Stimulated activated CD8-positive, alpha-beta memory T cell treated with anti-CD3 and anti-CD28 coated beads, Interleukin-12 subunit alpha, Interleukin-12 subunit beta, amount 100 ng/mL, for 24 hours (primary cell): ENCODE measurements at regions not wholly inside any gene's neighbourhood (a gene's known extent, or its start where the extent isn't known, plus 50 kb on each side); places are given as distances from the start of the nearest gene placed in this dataset.

Source experiments
- DNase-seq: peaks from one replicate; pipeline ENCODE4 v3.0.0-alpha.2; 2020; ENCODE audit errors: extremely low read depth

DNA sequence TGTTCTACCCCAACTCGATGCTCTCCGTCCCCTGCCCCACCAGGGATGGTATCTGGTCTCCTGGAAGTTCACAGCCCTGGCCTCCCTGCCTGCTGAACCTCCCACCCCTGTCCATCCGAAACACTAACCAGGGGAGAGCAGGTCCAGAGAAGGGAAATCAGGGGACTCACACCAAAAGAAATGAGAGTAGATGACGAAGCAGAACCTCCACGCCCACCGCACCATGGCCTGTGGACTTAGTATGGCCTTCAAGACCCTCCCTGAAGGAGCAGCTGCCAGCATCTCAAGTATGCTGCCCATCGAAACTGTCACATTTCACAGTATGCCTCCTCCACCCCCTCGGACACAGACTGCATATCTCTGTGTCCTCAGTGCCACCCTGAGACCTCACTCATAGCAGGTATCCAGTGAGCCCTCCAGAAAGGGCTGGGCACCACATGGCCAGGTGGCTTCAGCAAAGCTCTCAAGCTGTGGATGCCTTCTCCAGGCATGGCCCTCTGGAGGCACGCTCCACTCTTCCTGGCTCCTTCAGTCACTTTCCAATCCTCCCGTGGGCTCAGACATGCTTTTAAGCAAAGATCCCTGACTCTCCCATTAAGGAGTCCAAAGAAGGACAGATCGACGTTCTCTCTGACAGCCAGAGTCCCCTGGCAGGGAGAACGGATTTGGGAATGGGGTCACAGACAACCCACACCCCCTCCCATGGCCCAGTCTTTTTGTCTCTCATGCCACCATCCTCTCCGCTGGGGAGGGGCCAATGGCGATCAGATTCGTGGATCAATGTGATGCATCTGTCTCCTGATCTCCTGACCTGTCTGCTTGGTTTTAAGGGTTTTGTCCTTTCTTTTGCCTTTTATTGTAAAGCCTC, 158.4 kb downstream of the ANKRD60 start:
- DNase-seq, result no peak

DNA sequence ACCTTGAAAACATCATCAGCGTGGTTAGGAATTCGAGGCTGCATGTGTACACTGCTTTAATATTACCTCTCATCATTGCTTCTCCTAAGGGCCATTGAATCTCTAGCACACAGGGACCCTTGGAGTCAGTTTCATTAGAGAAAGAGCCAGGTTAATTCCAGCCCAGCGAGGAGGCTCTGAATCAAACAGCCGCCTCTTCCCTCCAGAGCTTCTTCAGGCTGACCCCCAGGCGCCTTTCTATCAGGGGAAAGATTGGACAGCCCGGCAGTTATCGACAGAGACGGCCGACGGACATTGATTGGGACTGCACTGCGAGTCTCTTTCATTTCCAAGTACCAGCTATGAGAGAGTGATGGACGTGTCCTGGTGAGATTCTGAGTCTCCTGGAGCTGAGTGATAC, 159.2 kb downstream of the ANKRD60 start:
- no peak for DNase-seq

DNA sequence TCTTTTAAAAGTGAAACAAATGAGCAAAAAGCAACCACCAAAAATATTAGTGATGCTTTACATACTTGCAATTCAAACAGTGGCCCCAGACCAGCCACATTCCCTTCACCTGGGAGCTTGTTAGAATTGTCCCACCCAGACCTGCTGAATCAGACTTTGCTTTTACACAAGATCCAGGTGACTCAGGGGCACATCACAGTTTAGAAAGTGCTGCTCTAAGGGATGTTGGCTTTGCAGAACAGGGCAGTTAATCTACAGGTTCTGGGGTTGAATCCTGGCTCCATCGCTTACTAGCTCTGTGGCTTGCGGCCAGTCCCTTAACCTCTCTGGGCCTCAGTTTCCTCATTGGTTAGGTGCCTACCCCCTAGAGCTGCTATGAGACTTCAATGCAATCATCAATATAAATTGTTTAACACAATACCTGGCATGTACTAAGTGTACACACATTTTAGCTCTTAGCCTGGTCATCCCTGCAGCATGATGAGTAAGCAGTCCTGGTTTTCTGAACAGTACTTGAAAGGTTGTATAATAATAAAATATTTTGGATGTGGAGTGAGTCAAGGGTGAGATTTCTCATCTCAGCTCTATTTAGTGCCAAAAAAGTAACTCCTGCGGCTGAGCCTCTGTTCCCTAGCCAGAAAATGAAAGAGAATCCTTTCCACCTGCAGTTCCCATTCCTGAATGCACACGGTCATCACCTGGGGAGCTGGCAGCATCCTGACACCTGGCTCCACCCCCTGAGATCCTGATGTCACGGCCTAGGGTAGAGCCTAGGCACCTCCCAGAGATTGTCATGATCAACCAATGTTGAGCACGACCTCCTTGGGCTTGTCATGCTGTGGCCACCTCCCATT, 162.7 kb downstream of the ANKRD60 start:
- DNase-seq, result no peak

DNA sequence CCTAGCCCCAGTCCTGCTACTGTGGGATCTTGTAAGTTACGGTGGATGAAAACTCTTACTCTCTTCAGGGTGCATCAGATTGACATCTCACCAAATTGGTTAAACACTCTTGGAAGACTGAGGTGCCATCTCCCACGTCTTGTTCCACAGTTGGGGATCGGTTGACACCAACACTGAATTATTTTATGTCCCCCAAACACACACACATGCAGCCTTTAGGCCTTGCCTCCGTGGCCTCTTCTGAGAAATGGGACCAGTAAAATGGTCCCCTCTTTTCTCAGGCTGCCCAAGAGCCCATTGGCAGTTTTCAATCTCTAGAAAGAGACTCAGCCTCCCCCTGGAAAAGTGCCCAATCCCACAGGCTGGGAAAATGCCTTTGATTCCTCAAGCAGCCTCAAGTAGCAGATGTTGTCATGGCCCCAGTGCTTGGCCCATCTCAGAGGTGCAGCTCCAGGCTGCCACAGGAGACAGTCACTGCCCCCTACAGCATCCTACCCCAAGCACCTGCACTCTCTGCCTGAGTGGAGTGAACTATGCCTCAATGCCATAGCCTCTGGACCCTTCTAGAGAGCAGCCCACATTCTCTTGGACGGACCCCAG, 163.9 kb downstream of the ANKRD60 start:
- DNase-seq, result no peak

DNA sequence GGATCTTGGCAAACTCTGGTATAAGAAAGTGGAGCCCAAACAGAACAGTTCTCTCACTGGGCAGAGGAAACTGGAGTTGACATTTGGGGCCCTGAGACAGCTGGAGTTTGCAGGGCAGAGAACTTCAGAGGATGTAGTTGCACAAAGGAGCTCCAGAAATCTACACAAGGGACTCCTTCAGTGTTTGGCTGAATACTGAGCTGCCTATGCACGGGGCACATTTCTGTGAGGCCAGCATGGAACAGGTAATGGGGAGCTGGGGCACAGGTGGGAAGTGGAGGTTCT, 169.3 kb downstream of the ANKRD60 start:
- DNase-seq, result no peak

DNA sequence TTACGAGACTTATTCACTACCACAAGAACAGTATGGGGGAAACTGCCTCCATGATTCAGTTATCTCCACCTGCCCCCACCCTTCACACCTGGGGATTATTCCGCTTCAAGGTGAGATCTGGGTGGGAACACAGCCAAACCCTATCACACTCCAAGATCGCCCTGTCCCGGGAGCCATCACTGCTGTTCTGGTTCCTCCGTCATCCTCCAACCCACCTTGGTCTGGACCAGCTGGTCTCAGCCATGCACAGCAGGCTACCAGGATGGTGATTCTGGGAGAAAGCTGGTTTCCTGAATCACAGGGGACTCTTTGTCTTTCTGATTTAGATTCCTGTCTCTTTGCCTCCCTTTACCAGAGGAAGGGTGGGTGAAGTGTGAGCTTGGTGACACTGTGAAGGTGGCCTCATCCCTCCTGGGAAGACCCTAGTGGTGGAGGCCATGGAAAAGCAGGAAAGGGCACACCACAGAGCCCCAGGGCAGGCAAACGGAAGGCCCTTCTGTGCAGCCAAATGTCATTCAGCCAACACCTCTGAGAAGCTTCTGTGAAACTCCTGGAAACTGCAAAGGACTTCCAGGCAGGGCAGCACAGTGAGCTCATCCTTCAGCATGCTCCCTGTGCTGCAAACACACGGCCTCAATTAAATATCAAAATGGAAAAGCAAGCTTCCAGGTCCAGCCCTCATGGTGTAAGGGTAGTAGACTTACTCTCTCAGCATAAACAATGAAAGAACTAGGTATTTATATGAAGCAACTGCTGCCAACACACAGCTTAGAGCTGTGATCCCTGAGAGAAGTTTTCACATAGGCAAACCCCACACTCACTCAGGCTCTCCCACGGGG, 169.8 kb downstream of the ANKRD60 start:
- no peak for DNase-seq

DNA sequence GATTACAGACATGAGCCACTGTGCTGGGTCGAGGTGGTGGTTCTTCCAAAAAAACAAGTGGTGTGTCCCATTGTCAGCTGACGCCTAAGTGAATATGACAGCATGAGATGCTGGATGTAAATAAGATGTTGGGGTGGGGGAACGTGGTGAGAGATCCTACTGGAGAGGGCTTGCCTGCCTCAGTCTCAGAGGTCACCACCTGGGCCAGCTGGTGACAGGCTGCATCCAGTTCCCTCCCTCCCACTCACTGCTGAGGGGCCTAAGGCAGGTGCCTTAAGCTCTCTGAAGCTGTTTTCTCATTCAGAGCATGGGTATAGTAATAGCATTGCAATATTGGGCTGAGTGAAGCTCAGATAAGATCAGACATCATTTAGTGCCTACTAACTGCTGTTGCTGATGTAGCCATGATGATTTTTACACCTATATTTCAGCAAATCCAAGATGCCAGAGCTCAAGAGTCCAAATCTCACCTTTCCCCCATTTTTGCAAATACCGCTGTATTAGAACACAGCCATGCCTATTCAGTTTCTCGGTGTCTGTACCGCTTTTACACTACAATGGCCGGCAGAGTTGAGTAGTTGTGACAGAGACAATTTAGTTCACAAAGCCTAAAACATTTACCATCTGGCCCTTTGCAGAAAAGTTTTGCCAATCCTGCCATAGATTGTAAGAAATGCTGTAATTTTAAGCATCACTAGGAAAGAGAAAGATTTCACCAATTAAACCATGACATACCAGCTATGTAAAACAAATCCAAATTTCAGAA, 171.3 kb downstream of the ANKRD60 start:
- no peak for DNase-seq

DNA sequence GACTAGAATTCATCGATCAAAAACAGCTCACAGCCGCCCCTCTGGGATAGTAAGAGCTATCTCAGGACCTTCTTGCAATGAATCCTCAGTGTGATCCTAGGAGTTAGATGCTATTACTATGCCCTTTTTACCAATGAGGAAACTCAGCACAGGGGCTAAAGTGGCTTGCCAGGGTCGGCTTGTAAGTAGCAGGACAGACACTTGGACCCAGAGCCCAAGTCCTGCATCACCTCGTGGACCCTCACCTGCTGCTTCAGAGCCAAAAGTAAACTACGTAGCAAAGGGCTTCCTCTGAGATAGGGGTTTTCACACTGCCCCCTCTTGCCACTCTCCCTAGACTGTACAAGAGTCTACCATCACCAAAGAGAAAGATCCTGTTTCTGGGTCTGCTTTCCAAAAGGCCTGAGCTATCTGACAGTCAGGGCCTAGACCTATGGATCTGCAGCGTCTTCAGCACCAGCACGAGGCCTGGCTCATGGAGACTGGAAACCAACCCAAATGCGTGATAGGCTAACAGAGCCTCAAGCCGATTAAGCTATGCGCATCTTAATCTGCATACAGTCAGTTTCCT, 172.3 kb downstream of the ANKRD60 start:
- DNase-seq, result no peak

DNA sequence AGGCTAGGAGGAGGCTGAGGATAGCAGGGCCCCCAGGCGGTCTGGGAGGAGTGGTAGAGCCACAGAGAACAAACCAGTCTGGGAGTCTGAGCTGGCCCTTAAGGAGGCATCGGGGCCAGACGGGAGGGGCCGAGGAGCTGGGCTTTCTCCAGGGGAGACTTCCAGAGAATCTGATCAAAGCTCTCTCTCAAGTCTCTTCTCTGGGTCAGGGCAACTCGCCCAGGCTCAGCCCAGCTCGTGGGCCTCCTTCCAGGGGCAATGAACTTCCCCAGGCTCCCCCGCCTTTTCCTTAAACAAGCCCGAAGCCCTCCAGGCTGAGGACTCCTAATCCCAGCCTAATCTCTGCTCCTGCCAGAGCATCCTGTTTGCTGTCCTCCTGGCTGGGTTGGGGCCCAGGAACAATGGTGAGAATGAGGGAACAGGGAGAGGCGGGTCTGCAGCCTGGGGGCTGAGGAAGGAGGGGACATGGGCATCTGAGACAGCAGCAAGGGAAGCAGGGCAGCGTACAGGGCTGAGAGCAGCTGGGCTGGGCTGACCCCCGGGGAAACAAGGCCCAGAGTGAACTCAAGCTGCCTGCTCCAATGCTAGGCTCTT, 173.6 kb downstream of the ANKRD60 start:
- no peak for DNase-seq

DNA sequence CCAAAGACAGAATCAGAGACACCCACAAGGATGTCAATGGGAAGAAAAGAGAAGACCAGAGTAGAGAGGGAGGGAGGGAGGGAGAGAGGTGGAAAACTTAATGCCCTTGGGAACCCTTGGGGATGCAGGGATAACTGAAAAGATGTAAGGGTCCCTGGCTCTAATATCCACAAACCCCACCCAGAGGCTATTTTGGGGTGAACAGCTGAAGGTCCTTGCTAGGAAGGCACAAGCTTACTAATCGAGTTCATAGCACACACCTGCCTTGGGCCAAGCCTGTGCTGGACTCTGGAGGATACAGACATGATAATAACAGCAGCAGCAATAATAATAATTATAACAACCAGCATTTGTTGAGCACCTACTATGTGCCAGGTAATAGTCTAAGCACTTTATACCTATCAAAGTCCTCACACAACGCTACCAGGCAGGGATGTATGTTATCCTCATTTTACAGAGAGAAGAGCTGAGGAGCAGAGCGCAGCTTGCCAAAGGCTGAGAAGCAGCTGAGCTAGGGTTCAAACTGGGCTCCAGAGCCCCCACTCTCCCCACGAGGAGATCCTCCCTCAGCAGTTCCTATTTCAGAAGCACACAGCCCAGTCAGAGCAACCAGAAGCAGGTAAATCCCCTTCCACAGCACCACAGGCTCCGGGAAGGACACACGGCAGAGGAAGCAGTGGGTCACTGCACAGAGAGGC, 174.2 kb downstream of the ANKRD60 start:
- DNase-seq, result no peak

DNA sequence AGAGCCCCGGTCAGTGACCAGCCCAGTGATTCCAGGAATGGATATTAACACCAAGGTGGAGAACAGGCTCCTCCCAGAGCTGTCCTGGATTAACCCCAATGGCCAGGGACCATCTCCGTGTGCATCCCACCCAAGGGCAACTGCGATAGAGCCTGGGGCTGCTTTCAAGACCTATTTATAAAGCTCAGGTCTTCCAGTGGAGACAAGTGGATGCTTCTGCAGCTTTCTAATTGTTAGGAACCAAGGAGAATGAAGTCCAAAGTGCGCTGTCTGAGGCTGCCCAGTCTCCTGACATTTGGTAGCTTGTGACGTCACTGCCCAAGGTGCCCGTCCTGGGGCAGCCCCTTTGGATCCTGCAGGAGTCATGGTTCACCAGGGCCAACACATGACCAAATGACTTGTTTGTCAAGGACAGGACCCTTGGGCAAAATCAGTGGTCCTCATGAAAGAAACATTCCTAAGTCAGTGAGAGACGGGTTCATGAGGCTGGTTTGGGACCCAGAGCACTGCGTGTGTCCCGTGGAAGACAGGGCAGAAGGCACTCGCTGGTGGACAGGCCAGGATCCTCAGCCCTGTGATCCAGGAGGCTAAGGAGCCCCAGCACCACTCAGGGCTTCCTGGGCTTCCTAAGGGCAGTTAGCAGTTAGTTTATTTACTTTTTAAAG, 174.9 kb downstream of the ANKRD60 start:
- DNase-seq, result no peak

DNA sequence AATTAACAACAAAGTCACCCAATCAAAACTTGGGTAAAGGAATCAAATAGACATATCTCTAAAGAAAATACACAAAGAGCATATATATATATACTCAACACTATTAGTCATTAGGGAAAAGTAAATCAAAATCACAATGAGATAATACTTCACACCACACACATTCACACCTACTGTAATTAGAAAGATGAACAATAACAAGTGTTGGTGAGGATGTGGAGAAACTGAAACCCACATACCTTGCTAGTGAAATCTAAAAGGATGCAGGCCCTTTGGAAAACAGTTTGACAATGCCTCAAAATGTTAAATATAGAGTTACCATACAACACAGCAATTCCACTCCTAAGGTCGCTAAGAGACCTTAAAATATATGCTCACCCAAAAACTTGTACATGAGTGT, 177.1 kb downstream of the ANKRD60 start:
- no peak for DNase-seq

DNA sequence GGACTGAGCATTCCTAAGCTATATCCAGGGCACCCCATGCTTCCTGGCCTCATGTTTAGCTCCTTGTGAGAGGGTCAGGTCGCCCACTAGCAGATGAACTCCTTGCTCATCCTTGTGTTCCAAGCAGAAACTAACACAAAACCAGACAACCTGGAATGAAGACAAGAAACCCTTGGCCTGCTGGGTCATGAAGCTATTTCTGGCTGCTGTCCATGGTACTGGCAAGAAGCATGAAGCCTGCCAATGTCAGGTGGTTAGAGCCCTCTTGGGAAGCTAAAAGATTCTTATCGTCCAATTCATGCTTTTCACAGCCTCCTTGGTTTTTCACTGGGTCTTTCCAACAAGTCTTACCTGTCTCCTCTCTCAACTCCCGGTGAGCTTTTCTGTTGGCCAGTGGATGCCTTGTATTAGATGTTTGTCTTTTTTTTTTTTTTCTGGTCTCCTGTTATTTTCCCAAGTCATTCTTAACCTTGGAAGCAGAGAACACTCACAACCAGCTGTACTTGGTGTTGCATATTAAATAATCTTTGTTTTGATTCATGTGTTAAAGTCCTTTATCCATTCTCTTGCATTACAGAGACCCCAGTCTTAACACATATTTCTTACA, 180.3 kb downstream of the ANKRD60 start:
- no peak for DNase-seq

DNA sequence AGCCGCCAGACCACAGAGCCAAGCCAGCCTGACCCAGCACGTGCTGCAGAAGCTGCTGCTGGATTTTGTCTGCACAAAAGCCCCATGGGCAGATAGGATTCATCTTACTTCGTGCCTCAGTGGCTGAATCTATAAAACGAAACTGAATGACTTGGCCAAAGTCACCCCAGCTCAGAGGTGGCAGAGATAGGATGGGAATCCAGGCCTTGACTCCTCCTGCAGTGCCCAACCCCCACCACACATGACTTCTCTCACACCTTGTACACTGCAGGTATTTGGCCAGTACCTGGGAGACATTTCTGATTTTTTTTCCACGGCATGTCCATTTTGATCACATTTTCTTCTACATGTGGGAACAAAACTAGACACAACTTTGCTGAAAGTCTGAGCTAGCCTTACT, 182.1 kb downstream of the ANKRD60 start:
- no peak for DNase-seq

DNA sequence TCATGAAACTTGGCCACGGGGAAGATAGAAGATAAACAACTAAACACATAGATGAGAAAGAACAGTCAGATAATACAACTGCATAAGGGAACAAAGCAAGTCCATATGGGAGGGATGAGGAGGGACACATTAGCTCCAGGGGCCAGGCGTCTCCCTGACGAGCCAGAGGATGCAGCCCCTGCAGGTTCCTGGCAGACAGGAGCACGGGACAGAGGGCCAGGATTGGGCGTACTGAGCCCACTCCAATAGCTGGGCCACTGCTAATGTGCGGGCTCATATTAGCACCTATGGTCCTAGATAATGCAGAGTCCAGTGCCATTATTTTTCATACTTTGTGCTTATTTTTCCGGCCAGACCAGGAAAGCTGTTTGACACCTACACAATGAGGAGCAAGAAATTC, 182.9 kb downstream of the ANKRD60 start:
- no peak for DNase-seq

DNA sequence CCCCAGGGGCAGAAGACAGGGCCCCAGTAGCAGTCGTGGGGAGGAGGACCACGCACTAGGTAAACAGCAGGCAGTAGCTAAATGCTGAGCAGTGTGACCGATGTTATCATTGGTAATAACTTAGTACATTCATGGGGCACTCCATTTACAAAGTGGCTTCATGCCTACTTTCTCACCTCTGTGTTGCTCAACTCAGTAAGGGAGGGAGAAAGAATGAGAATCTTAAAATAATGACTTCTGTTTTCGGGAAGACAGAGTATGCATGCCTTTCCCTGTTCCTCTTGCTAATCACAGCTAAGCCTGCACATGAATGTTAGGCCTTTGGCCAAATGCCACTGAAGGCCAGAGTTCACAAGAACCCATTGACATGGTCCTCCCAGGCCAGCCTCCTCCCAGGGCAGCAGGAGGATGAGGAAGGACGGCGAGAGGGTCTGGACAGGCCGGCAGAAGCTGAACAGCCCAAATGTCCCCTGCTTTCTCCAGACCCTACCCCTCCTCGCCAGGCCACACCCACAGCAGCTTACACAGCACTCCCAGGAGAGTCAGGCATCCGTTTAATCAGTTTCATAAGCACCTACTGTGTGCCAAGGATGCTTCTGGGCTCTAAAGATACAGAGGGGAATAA, 183.4 kb downstream of the ANKRD60 start:
- no peak for DNase-seq

DNA sequence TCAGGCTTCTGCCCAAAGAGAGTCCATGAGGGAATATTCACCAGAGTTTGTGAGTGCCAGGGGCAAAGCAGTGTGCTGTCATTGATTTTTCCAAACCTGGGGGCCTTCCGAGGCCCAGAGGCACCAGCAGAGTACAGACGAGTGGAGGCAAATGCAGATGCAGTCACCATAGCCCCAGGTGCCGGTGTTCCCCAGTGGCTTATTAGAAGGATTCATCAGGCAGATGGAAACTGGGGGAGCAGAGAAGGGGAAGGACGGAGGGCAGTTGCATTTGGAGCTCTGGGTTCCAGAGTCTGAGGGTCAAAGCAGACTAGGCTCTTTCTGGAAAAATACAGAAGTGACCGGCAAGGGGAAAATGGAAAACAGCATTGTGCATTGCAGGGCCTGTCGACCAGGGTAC, 184.2 kb downstream of the ANKRD60 start:
- DNase-seq, result no peak
